ENCODE measurements at regions not wholly inside any gene's neighbourhood (a gene's known extent, or its start where the extent isn't known, plus 50 kb on each side); places are given as distances from the start of the nearest gene placed in this dataset.

- no peak for DNase-seq (ENCODE audit: low read depth in 1 of 2, low spot score in 2 of 2)
- no peaks in the 10 kb centered on the region for H3K36me3 ChIP-seq
- H3K4me1 ChIP-seq (replicated peaks), result peaks cover 16% of the 10 kb centered on the region
- no peak overlapping the region for H3K27ac ChIP-seq
- H3K27me3 ChIP-seq (replicated peaks), result no peaks in the 10 kb centered on the region
- H3K9me3 ChIP-seq (replicated peaks), result no peaks in the 10 kb centered on the region
- H3K4me3 ChIP-seq, result no peak overlapping the region
Observed at GRCh38 chr7:22601408-22601807, 101.4 kb upstream of the STEAP1B start.

- H3K27ac ChIP-seq, result no peak overlapping the region
- no peaks in the 10 kb centered on the region for H3K36me3 ChIP-seq
- H3K4me3 ChIP-seq, result no peak overlapping the region
- DNase-seq (ENCODE audit: low read depth in 1 of 2, low spot score in 2 of 2), result no peak
- H3K9me3 ChIP-seq (replicated peaks), result no peaks in the 10 kb centered on the region
- peaks cover 16% of the 10 kb centered on the region for H3K4me1 ChIP-seq (replicated peaks)
- no peaks in the 10 kb centered on the region for H3K27me3 ChIP-seq (replicated peaks)
Observed at GRCh38 chr7:22601003-22601402, 101.0 kb upstream of the STEAP1B start.

- H3K9me3 ChIP-seq (replicated peaks), result no peaks in the 10 kb centered on the region
- no peak for DNase-seq (ENCODE audit: low read depth in 1 of 2, low spot score in 2 of 2)
- H3K27ac ChIP-seq, result peak overlapping the region; percentile 37
- no peak overlapping the region for H3K4me3 ChIP-seq
- 0 out of 2 replicates have a peak, but pooled peaks cover 2% of the 10 kb centered on the region for H3K36me3 ChIP-seq
- no peaks in the 10 kb centered on the region for H3K27me3 ChIP-seq (replicated peaks)
- H3K4me1 ChIP-seq (replicated peaks), result peaks cover 16% of the 10 kb centered on the region
Observed at GRCh38 chr7:22598318-22598920, 98.4 kb upstream of the STEAP1B start.

GRCh38 chr7:22597844-22598243 lies 97.9 kb upstream of the STEAP1B start:
- peaks cover 16% of the 10 kb centered on the region for H3K4me1 ChIP-seq (replicated peaks)
- no peak overlapping the region for H3K4me3 ChIP-seq
- peak overlapping the region; percentile 37 for H3K27ac ChIP-seq
- H3K27me3 ChIP-seq (replicated peaks), result no peaks in the 10 kb centered on the region
- no peaks in the 10 kb centered on the region for H3K9me3 ChIP-seq (replicated peaks)
- peak in 1 of 2 experiments; percentile 48 for DNase-seq (ENCODE audit: low read depth in 1 of 2, low spot score in 2 of 2)
- 0 out of 2 replicates have a peak, but pooled peaks cover 3% of the 10 kb centered on the region for H3K36me3 ChIP-seq

DNA sequence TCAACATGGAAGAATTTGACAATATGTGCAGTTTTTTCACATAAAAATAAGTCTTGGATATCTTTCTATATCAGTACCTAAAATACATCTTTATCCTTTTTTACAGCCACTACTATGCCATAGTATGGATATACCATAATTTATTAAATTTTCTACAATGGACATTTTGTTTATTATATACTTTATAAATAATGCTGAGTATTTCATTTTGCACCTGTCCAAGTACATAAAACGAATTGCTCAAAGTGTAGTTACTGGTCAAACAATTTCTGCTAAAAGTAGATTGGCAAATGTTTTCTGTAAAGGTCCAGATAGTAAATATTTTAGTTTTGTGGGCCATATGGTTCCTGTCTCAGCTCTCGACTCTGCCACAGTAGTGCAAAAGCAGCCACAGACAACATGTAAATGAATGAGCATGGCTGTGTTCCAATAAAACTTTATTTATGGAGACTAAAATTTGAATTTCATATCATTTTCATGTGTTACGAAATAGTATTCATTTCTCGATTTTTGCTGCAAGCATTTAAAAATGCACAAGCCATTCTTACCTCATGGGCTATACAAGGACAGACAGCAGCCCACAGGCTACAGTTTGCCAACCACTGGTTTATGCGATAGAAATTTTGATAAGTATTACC lies 96.9 kb upstream of the STEAP1B start:
- no peak for DNase-seq (ENCODE audit: low read depth in 1 of 2, low spot score in 2 of 2)
- Histone ChIP-seq H3K4me3 (no peak overlapping the region), H3K27ac (no peak overlapping the region), H3K36me3 (0 out of 2 replicates have a peak, but pooled peaks cover 3% of the 10 kb centered on the region), H3K9me3 (replicated peaks) (no peaks in the 10 kb centered on the region), H3K4me1 (replicated peaks) (peaks cover 12% of the 10 kb centered on the region), H3K27me3 (replicated peaks) (no peaks in the 10 kb centered on the region)

GRCh38 chr7:22594020-22594419 lies 94.0 kb upstream of the STEAP1B start:
- Histone ChIP-seq H3K9me3 (replicated peaks) (no peaks in the 10 kb centered on the region), H3K4me3 (no peak overlapping the region), H3K36me3 (0 out of 2 replicates have a peak, but pooled peaks cover 3% of the 10 kb centered on the region), H3K27me3 (replicated peaks) (no peaks in the 10 kb centered on the region), H3K27ac (no peak overlapping the region), H3K4me1 (replicated peaks) (peaks cover 22% of the 10 kb centered on the region)
- DNase-seq (ENCODE audit: low read depth in 1 of 2, low spot score in 2 of 2), result no peak

DNA sequence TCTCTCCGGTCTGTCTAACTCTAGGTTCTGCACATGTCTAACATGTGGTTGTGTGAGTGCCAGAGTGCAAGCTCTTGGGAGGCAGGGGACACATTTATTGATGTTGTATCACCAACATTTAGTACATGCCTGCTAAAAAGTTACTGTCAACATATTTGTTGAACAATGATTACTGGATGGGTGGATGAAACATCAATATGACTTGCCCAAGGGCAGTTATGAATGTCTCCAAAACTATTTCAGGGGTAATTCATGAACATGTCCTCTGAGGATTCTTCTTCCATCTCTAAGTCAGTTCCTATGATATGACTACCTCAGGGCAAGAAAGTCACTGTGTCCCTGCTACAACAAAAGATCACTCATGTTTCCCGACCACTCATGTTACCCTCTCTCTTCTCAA lies 91.3 kb upstream of the STEAP1B start:
- no peak for DNase-seq (ENCODE audit: low read depth in 1 of 2, low spot score in 2 of 2)

GRCh38 chr7:22589641-22590201 lies 89.7 kb upstream of the STEAP1B start:
- DNase-seq (ENCODE audit: low read depth in 1 of 2, low spot score in 2 of 2), result peak in 1 of 2 experiments; percentile 41
- no peak overlapping the region for H3K27ac ChIP-seq
- peaks cover 27% of the 10 kb centered on the region for H3K4me1 ChIP-seq (replicated peaks)

More for the DNA sequence above, 91.3 kb upstream of the STEAP1B start:
- Histone ChIP-seq H3K4me3 (no peak overlapping the region), H3K27me3 (replicated peaks) (no peaks in the 10 kb centered on the region), H3K9me3 (replicated peaks) (no peaks in the 10 kb centered on the region), H3K27ac (no peak overlapping the region), H3K36me3 (0 out of 2 replicates have a peak, but pooled peaks cover 3% of the 10 kb centered on the region), H3K4me1 (replicated peaks) (peaks cover 24% of the 10 kb centered on the region)

GRCh38 chr7:22588351-22588750 lies 88.4 kb upstream of the STEAP1B start:
- Histone ChIP-seq H3K4me1 (replicated peaks) (peaks cover 37% of the 10 kb centered on the region), H3K4me3 (no peak overlapping the region), H3K9me3 (replicated peaks) (no peaks in the 10 kb centered on the region), H3K27me3 (replicated peaks) (no peaks in the 10 kb centered on the region), H3K27ac (no peak overlapping the region), H3K36me3 (0 out of 2 replicates have a peak, but pooled peaks cover under 1% of the 10 kb centered on the region)
- no peak for DNase-seq (ENCODE audit: low read depth in 1 of 2, low spot score in 2 of 2)

More at GRCh38 chr7:22589641-22590201, 89.7 kb upstream of the STEAP1B start:
- no peaks in the 10 kb centered on the region for H3K27me3 ChIP-seq (replicated peaks)
- 0 out of 2 replicates have a peak, but pooled peaks cover 3% of the 10 kb centered on the region for H3K36me3 ChIP-seq
- H3K4me3 ChIP-seq, result no peak overlapping the region
- no peaks in the 10 kb centered on the region for H3K9me3 ChIP-seq (replicated peaks)

DNA sequence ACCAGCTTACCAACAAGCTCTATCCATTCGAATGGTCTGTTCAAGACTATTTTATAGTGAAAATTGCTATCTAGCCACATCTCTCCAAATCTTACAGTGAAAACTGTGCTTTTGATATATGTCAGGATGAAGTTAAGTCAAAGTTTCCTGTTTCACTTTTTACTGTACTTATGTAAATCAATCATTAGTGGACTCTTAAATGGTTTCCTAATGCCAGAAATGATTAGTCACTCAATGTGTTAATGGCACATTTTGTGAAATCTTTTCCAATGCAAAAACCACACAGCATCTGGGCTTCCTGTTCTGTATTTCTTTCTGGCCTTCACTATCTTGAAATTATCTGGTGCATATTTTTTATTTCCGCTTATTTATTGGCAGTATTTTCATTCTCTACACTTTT lies 87.3 kb upstream of the STEAP1B start:
- H3K27ac ChIP-seq, result peak overlapping the region; percentile 45; the same call in 1 of the 2 replicates
- H3K4me1 ChIP-seq (replicated peaks), result peaks cover 44% of the 10 kb centered on the region
- DNase-seq (ENCODE audit: low read depth in 1 of 2, low spot score in 2 of 2), result no peak
- no peak overlapping the region for H3K4me3 ChIP-seq
- H3K36me3 ChIP-seq, result no peaks in the 10 kb centered on the region
- no peaks in the 10 kb centered on the region for H3K27me3 ChIP-seq (replicated peaks)
- H3K9me3 ChIP-seq (replicated peaks), result no peaks in the 10 kb centered on the region

- Histone ChIP-seq H3K4me3 (no peak overlapping the region), H3K4me1 (replicated peaks) (peaks cover 44% of the 10 kb centered on the region), H3K36me3 (no peaks in the 10 kb centered on the region), H3K9me3 (replicated peaks) (no peaks in the 10 kb centered on the region), H3K27ac (peak overlapping the region; percentile 45; the same call in 1 of the 2 replicates), H3K27me3 (replicated peaks) (no peaks in the 10 kb centered on the region)
- peak in 1 of 2 experiments; percentile 77 for DNase-seq (ENCODE audit: low read depth in 1 of 2, low spot score in 2 of 2)
Observed at GRCh38 chr7:22586786-22587140, 86.8 kb upstream of the STEAP1B start.

DNA sequence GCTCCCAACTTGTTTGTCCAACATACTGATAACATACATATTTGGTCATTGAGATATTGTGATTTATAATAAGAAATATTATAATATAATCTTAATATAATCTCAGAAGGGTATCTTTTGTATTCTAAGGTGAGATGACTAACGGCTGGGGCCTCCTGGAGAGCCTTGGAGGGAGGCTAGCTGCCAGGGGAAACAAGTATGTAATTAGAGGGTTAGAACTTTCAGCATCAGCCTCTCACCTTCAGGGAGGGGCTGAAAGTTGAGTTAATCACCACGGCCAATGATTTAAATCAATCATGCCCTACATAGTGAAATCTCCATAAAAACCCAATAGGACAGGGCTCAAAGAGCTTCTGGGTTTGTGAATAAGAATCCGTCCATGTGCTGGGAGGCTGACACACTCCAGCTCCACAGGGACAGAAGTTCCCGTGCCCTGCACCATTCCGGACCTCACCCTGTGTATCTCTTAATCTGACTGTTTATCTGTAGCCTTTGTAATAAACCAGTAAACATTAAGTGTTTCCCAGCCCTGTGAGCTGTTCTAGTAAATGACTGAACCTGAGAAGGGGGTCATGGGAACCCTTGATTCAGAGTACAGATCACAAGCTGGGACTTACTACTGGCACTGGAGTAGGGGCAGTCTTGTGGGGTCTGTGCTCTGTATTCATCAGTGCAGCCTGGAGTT lies 86.3 kb upstream of the STEAP1B start:
- peaks cover 44% of the 10 kb centered on the region for H3K4me1 ChIP-seq (replicated peaks)
- no peaks in the 10 kb centered on the region for H3K9me3 ChIP-seq (replicated peaks)
- H3K4me3 ChIP-seq, result no peak overlapping the region
- DNase-seq (ENCODE audit: low read depth in 1 of 2, low spot score in 2 of 2), result peak in 1 of 2 experiments; percentile 52
- peak overlapping the region; percentile 45; the same call in 1 of the 2 replicates for H3K27ac ChIP-seq
- no peaks in the 10 kb centered on the region for H3K27me3 ChIP-seq (replicated peaks)
- H3K36me3 ChIP-seq, result no peaks in the 10 kb centered on the region

- no peaks in the 10 kb centered on the region for H3K9me3 ChIP-seq (replicated peaks)
- H3K36me3 ChIP-seq, result no peaks in the 10 kb centered on the region
- peaks cover 32% of the 10 kb centered on the region for H3K4me1 ChIP-seq (replicated peaks)
- H3K4me3 ChIP-seq, result no peak overlapping the region
- H3K27ac ChIP-seq, result no peak overlapping the region
- no peaks in the 10 kb centered on the region for H3K27me3 ChIP-seq (replicated peaks)
- DNase-seq (ENCODE audit: low read depth in 1 of 2, low spot score in 2 of 2), result no peak
Observed at GRCh38 chr7:22584179-22584578, 84.2 kb upstream of the STEAP1B start.

Measured in SJSA1 (cell line).